KMS-11 (cell line): ENCODE measurements at regions not wholly inside any gene's neighbourhood (a gene's known extent, or its start where the extent isn't known, plus 50 kb on each side); places are given as distances from the start of the nearest gene placed in this dataset.

Experiments used
- H2AFZ ChIP-seq: fragments of 200-600 bp; sonication (generic); 2 replicates; pipeline ENCODE4 v1.6.1; 2016; ENCODE audit warnings: antibody characterized with exemption, mixed run types, low read depth
- H3K27ac ChIP-seq: fragments of 200-600 bp; sonication (generic); 2 replicates; pipeline ENCODE4 v1.6.1; 2016; ENCODE audit warnings: mild to moderate bottlenecking, mixed run types
- H3K27me3 ChIP-seq: fragments of 200-600 bp; sonication (generic); 2 replicates; pipeline ENCODE4 v1.6.1; 2017; ENCODE audit warnings: mild to moderate bottlenecking, low read depth, mixed run types, moderate library complexity; ENCODE audit not compliant: insufficient read depth
- H3K36me3 ChIP-seq: fragments of 200-600 bp; sonication (generic); 2 replicates; pipeline ENCODE4 v1.6.1; 2017; ENCODE audit warnings: mild to moderate bottlenecking, mixed run types; ENCODE audit not compliant: insufficient read depth
- H3K4me1 ChIP-seq: fragments of 200-600 bp; sonication (generic); 2 replicates; pipeline ENCODE4 v1.6.1; 2016; ENCODE audit warnings: mild to moderate bottlenecking, low read depth, mixed run types; ENCODE audit not compliant: poor library complexity, severe bottlenecking
- H3K4me2 ChIP-seq: fragments of 200-600 bp; sonication (generic); 2 replicates; pipeline ENCODE4 v1.7.0; 2016; ENCODE audit warnings: mild to moderate bottlenecking, mixed run types
- H3K4me3 ChIP-seq: fragments of 200-600 bp; sonication (generic); IDR thresholded peaks from 2 replicates; pipeline ENCODE4 v1.6.1; 2017; ENCODE audit warnings: low read depth, low read length, mixed read lengths; ENCODE audit not compliant: insufficient read depth
- H3K79me2 ChIP-seq: fragments of 200-600 bp; sonication (generic); 2 replicates; pipeline ENCODE4 v1.6.1; 2016; ENCODE audit warnings: low read depth, mixed run types; ENCODE audit not compliant: insufficient read depth
- H3K9ac ChIP-seq: fragments of 200-600 bp; sonication (generic); 2 replicates; pipeline ENCODE4 v1.6.1; 2016; ENCODE audit warnings: mild to moderate bottlenecking, mixed run types
- H4K20me1 ChIP-seq: fragments of 200-600 bp; sonication (generic); 2 replicates; pipeline ENCODE4 v1.6.1; 2016; ENCODE audit warnings: mild to moderate bottlenecking, mixed run types; ENCODE audit not compliant: insufficient read depth
- TF ChIP-seq, protein P1 (sequence below): fragments of 200-600 bp; sonication (generic); conservative IDR thresholded peaks from 2 replicates; pipeline ENCODE4 v1.6.1; 2017; ENCODE audit warnings: low read depth, mild to moderate bottlenecking, antibody characterized with exemption, low read length, moderate library complexity, mixed read lengths

GRCh38 chr15:77731067-77731466, 98.4 kb upstream of the LINGO1 start:
- H3K36me3 ChIP-seq = no peaks in the 10 kb centered on the region
- H3K4me3 ChIP-seq = no peak overlapping the region
- no peaks in the 10 kb centered on the region for H4K20me1 ChIP-seq
- H3K4me2 ChIP-seq = no peak overlapping the region
- no peak overlapping the region for H3K27ac ChIP-seq
- no peak overlapping the region for H2AFZ ChIP-seq
- H3K79me2 ChIP-seq = no peaks in the 10 kb centered on the region
- H3K9ac ChIP-seq = no peak overlapping the region
- peaks cover 86% of the 10 kb centered on the region for H3K27me3 ChIP-seq
- H3K4me1 ChIP-seq = no peaks in the 10 kb centered on the region
- TF ChIP-seq, protein P1, sequence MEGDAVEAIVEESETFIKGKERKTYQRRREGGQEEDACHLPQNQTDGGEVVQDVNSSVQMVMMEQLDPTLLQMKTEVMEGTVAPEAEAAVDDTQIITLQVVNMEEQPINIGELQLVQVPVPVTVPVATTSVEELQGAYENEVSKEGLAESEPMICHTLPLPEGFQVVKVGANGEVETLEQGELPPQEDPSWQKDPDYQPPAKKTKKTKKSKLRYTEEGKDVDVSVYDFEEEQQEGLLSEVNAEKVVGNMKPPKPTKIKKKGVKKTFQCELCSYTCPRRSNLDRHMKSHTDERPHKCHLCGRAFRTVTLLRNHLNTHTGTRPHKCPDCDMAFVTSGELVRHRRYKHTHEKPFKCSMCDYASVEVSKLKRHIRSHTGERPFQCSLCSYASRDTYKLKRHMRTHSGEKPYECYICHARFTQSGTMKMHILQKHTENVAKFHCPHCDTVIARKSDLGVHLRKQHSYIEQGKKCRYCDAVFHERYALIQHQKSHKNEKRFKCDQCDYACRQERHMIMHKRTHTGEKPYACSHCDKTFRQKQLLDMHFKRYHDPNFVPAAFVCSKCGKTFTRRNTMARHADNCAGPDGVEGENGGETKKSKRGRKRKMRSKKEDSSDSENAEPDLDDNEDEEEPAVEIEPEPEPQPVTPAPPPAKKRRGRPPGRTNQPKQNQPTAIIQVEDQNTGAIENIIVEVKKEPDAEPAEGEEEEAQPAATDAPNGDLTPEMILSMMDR = no peak

DNA sequence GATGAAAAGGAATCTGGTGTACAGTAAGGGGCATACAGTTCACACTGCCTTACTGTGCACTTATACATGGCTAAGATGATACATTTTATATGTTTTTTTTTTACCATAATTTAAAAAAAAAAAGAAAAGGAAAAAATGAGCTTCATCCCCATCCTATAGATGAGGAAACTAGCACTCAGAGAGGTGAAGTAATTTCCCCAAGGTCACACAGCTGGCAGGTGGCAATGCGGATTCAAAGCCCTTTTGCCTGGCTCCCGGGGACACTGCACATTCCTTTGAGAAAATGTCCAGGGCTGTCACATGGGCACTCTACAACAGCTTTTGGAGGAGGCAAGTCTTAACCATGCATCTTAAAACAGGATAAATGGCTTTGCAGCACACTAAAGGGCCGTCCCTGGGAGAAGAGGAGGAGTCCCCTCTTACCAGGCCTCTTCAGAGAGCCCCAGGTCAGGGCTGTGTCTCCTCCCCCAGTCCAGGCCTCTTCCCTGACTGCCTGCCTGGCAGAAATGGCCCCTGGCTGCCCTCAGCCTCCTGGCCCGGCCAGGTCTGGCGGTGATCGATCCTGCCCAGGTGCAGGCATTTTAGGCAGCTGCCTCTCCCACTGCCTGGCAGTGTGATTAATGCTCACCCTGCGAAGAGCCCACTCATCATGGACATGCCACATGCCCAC, 95.1 kb upstream of the LINGO1 start:
- Histone ChIP-seq H3K27me3 (peaks cover 73% of the 10 kb centered on the region; the same call in 1 of the 2 replicates), H3K27ac (no peak overlapping the region), H3K4me1 (no peaks in the 10 kb centered on the region), H3K36me3 (no peaks in the 10 kb centered on the region), H3K4me3 (no peak overlapping the region), H2AFZ (no peak overlapping the region), H3K9ac (no peak overlapping the region), H3K4me2 (no peak overlapping the region), H3K79me2 (no peaks in the 10 kb centered on the region), H4K20me1 (no peaks in the 10 kb centered on the region)
- TF ChIP-seq, protein P1 = no peak

GRCh38 chr15:77724715-77725114, 92.0 kb upstream of the LINGO1 start:
- H2AFZ ChIP-seq = no peak overlapping the region
- TF ChIP-seq, protein P1 = no peak
- peaks cover 76% of the 10 kb centered on the region for H3K27me3 ChIP-seq

GRCh38 chr15:77723756-77724155, 91.0 kb upstream of the LINGO1 start:
- Histone ChIP-seq H3K27ac (no peak overlapping the region), H3K9ac (no peak overlapping the region), H2AFZ (no peak overlapping the region), H4K20me1 (no peaks in the 10 kb centered on the region), H3K36me3 (no peaks in the 10 kb centered on the region), H3K79me2 (no peaks in the 10 kb centered on the region), H3K27me3 (peaks cover 67% of the 10 kb centered on the region), H3K4me2 (no peak overlapping the region), H3K4me3 (no peak overlapping the region), H3K4me1 (no peaks in the 10 kb centered on the region)
- TF ChIP-seq, protein P1 = no peak

More at GRCh38 chr15:77724715-77725114, 92.0 kb upstream of the LINGO1 start:
- Histone ChIP-seq H3K4me2 (no peak overlapping the region), H3K27ac (no peak overlapping the region), H3K79me2 (no peaks in the 10 kb centered on the region), H3K9ac (no peak overlapping the region), H3K4me1 (no peaks in the 10 kb centered on the region), H4K20me1 (no peaks in the 10 kb centered on the region), H3K36me3 (no peaks in the 10 kb centered on the region), H3K4me3 (no peak overlapping the region)
